GM18873 (cell line): ENCODE measurements at regions not wholly inside any gene's neighbourhood (a gene's known extent, or its start where the extent isn't known, plus 50 kb on each side); places are given as distances from the start of the nearest gene placed in this dataset.
"Not testable (repeated sequence)": the region's sequence is repeated elsewhere in the genome, so short reads cannot be mapped to it uniquely, and the experiment has no call there.

Source experiments
- ATAC-seq: cut with Tn5 transposase; IDR thresholded peaks from one replicate; pipeline ENCODE4 v1.9.1; 2021; ENCODE audit warnings: mild to moderate bottlenecking, moderate library complexity, moderate number of reproducible peaks; ENCODE audit not compliant: unreplicated experiment, low FRiP score

GRCh38 chr5:103391659-103392058, 133.1 kb downstream of the MACIR start:
- ATAC-seq: no peak

- no peak for ATAC-seq
These were observed 131.3 kb downstream of the MACIR start for GRCh38 chr5:103389846-103390245.

- no peak for ATAC-seq
These were observed 130.8 kb downstream of the MACIR start for GRCh38 chr5:103389357-103389756.

- ATAC-seq: no peak
These were observed 127.2 kb downstream of the MACIR start for GRCh38 chr5:103385722-103386121.

GRCh38 chr5:103377638-103378037, 119.1 kb downstream of the MACIR start:
- not testable (repeated sequence) for ATAC-seq

GRCh38 chr5:103375863-103376591, 117.5 kb downstream of the MACIR start:
- ATAC-seq: no peak

GRCh38 chr5:103375350-103375749, 116.8 kb downstream of the MACIR start:
- ATAC-seq: no peak

- no peak for ATAC-seq
These were observed 116.0 kb downstream of the MACIR start for GRCh38 chr5:103374473-103374963.

- ATAC-seq: no peak
These were observed 115.3 kb downstream of the MACIR start for GRCh38 chr5:103373597-103374472.

GRCh38 chr5:103371046-103371607, 112.6 kb downstream of the MACIR start:
- no peak for ATAC-seq

- ATAC-seq: no peak
These were observed 110.9 kb downstream of the MACIR start for GRCh38 chr5:103369125-103370120.

- no peak for ATAC-seq
These were observed 109.1 kb downstream of the MACIR start for GRCh38 chr5:103367702-103368101.

- ATAC-seq: no peak
These were observed 108.5 kb downstream of the MACIR start for GRCh38 chr5:103366918-103367549.

- ATAC-seq: no peak
These were observed 105.5 kb downstream of the MACIR start for GRCh38 chr5:103364074-103364473.

- ATAC-seq: no peak
These were observed 103.6 kb downstream of the MACIR start for GRCh38 chr5:103362211-103362610.

- no peak for ATAC-seq
These were observed 101.9 kb downstream of the MACIR start for GRCh38 chr5:103360475-103360874.

- ATAC-seq: no peak
These were observed 99.9 kb downstream of the MACIR start for GRCh38 chr5:103358305-103358995.

- no peak for ATAC-seq
These were observed 99.1 kb downstream of the MACIR start for GRCh38 chr5:103357636-103358035.
